ENCODE measurements at regions not wholly inside any gene's neighbourhood (a gene's known extent, or its start where the extent isn't known, plus 50 kb on each side); places are given as distances from the start of the nearest gene placed in this dataset.
A peak's percentile ranks its signal among the peaks of the same experiment; 100 is the strongest.
"Not testable (repeated sequence)": the region's sequence is repeated elsewhere in the genome, so short reads cannot be mapped to it uniquely, and the experiment has no call there.

DNA sequence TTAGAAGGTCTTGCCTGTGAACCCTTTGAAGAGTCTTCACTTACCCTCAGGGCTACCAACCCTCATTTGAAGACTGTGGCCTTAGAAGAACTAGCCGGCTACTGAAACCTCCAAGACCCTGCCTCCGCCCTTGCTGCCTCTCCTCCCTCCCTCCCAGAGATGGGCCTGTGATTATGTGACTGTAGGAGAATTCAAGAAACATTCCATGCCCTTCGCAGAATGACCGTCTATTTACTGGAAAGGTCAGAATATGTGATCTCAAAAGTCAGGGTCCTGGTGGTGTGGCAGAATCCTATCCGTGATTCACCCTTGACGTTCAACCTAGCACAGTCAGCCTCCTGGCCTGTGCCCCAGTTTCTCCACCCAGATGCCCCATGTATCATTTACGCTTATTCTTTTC is 109.6 kb downstream of the CTNND1 start:
- DNase-seq (ENCODE audit: low read depth in 3 of 3) = no peak

GRCh38 chr11:57873196-57873911 is 111.8 kb downstream of the CTNND1 start:
- DNase-seq (ENCODE audit: low read depth in 3 of 3) = no peak

GRCh38 chr11:57874981-57875380 is 113.4 kb downstream of the CTNND1 start:
- DNase-seq (ENCODE audit: low read depth in 3 of 3) = no peak

- DNase-seq (ENCODE audit: low read depth in 3 of 3) = no peak
These were observed 120.0 kb downstream of the CTNND1 start for GRCh38 chr11:57881647-57882046.

- DNase-seq (ENCODE audit: low read depth in 3 of 3) = no peak
These were observed 122.0 kb downstream of the CTNND1 start for GRCh38 chr11:57883630-57884029.

GRCh38 chr11:57885298-57886050 is 123.9 kb downstream of the CTNND1 start:
- no peak for DNase-seq (ENCODE audit: low read depth in 3 of 3)

- DNase-seq (ENCODE audit: low read depth in 3 of 3) = no peak
These were observed 126.8 kb downstream of the CTNND1 start for GRCh38 chr11:57888386-57888785.

DNA sequence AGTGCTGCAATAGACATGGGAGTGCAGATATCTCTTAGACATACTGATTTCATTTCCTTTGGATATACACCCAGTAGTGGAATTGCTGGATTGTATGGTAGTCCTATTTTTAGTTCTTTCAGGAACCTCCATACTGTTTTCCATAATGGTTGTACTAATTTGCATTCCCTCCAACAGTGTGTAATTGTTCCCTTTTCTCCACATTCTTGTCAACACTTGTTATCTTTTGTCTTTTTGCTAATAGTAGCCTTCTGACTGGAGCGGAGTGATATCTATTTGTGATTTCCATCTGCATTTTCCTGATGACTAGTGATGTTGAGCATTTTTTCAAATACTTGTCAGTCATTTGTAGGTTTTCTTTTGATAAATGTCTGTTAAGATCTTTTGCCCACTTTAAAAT is 128.9 kb downstream of the CTNND1 start:
- no peak for DNase-seq (ENCODE audit: low read depth in 3 of 3)

- DNase-seq (ENCODE audit: low read depth in 3 of 3) = not testable (repeated sequence)
These were observed 130.5 kb upstream of the OR9Q1 start for GRCh38 chr11:57893200-57893599.

- no peak for DNase-seq (ENCODE audit: low read depth in 3 of 3)
These were observed 127.1 kb upstream of the OR9Q1 start for GRCh38 chr11:57896361-57897145.

DNA sequence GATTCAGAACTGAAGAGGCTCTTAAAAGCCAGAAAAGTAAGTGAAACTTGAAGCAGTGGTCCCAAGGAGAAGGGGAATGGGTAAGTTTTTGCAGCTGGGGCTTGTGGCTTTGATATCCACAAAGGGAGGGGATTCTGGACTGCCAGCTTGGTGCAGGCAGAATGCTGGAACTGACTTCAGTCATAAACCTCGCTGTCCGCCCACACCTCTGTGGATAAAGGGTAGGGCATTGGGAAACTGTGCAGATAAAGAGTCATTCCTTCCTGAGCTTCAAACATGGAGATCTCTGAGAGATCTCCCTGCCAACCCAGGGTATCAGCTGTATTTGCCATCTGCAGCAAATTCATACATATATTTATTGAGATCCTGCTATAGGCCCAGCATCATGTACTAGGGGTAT is 124.3 kb upstream of the OR9Q1 start:
- no peak for DNase-seq (ENCODE audit: low read depth in 3 of 3)

DNA sequence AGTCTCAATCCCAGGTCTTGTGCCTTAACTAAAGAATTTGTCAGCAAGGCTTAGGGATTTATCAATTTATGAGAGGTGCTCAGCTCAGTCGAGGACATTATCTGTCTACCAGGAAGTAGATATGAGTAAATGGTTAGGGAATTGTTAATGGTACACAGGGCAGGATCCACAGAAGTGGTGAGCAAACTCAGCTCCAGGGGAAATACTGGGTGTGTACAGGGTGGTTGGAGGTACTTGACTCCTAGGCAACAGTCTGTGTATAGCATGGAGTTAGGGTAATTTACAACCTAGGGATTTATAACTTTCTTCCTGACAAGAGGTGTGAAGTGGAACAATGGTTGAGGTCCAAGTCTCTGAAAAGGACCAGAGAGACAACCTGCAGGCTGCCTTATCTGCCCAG is 123.4 kb upstream of the OR9Q1 start:
- DNase-seq (ENCODE audit: low read depth in 3 of 3) = no peak

- no peak for DNase-seq (ENCODE audit: low read depth in 3 of 3)
These were observed 122.4 kb upstream of the OR9Q1 start for GRCh38 chr11:57901278-57901677.

DNA sequence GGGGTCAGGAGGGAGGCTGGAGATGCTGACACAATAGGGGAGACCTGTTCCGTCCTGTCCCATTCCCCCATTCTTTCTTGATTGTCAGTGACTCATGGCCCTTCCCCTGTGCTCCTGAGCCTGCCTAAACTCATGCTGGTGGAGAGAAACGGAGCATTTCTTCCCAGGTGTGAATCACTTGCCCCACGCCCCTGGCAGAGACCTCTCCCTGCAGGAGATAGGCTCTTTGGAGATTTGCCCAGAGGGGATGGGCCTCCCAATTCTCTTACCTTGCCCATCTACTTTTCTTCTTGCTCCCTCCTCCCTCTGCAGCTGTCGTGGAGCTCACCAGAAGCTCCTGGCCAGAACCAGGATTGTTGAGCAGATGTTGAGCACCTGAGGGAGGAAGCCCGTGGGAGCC is 121.9 kb upstream of the OR9Q1 start:
- no peak for DNase-seq (ENCODE audit: low read depth in 3 of 3)

GRCh38 chr11:57903011-57903410 is 120.7 kb upstream of the OR9Q1 start:
- DNase-seq (ENCODE audit: low read depth in 3 of 3) = no peak

DNA sequence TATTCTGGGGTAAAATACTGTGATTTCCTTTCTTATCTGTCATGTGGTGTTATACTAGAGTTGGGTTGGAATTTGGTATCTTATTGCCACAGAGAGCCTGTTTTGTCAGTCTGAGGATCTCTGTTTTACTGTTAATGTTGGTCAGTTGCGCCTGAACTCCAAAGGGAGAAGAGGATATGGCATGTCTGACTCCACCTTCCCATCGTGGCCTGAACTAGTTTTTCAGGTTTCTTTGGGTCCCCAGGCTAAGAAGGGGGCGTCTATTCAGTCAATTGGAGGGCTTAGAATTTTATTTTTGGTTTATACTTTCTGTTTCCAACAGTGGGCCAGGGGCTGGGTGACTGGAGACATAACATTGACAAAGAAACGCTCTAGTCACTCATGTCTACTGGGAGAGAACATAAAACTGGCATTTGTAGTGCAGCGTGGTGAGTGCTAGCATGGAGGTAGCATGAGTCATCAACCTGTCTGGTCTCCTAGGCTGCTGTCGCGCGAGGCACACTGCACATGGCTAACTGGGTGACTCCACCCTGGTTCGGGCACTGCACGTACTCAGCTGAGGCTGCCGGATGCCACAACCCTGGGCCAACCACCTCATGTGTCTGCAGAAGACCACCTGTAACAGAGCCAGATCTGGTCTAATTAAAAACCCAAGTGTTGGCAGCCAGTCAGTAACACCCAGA is 120.1 kb upstream of the OR9Q1 start:
- DNase-seq (ENCODE audit: low read depth in 3 of 3) = peak in 1 of 3 donors; percentile 8

DNA sequence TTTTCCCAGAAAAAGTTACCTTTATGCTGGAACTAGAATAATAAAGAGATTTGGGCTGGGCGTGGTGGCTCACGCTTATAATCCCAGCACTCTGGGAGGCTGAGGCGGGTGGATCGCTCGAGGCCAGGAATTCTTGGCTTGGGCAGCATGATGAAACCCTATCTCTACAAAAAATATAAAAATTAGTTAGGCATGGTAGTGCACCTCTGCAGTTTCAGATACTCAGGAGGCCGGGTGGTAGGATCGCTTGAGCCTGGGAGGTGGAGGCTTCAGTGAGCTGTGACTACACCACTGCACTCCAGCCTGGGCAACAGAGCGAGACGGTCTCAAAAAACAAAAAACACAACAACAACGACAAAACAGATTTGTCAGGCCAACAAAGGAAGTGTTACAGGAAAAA is 119.3 kb upstream of the OR9Q1 start:
- DNase-seq (ENCODE audit: low read depth in 3 of 3) = no peak

DNA sequence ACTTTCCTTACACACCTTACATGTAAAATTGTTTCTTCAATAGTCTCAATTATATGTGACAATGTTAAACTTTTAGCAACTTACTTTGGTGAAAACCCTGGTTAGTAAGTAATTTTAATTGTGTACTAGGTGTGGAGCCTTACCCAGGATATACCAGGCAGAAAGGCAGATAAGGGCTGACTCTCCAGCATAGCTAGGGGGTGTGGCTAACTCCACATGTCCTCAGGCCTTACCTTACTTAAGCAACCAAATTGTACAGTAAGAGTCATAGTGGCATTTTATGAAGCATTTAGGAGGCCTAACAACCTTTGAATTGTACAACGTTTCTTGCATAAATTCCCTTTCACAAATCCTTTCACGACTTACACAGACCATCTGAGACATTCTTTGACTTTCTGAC is 118.2 kb upstream of the OR9Q1 start:
- DNase-seq (ENCODE audit: low read depth in 3 of 3) = no peak

DNA sequence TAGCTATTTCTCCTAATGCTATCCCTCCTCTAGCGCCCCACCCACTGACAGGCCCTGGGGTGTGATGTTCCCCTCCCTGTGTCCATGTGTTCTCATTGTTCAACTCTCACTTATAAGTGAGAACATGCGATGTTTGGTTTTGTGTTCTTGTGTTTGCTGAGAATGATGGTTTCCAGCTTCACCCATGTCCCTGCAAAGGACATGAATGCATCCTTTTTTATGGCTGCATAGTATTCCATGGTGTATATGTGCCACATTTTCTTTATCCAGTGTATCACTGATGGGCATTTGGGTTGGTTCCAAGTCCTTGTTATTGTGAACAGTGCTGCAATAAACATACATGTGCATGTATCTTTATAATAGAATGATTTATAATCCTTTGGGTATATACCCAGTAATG is 115.3 kb upstream of the OR9Q1 start:
- DNase-seq (ENCODE audit: low read depth in 3 of 3) = not testable (repeated sequence)

- not testable (repeated sequence) for DNase-seq (ENCODE audit: low read depth in 3 of 3)
These were observed 112.2 kb upstream of the OR9Q1 start for GRCh38 chr11:57911522-57911921.

DNA sequence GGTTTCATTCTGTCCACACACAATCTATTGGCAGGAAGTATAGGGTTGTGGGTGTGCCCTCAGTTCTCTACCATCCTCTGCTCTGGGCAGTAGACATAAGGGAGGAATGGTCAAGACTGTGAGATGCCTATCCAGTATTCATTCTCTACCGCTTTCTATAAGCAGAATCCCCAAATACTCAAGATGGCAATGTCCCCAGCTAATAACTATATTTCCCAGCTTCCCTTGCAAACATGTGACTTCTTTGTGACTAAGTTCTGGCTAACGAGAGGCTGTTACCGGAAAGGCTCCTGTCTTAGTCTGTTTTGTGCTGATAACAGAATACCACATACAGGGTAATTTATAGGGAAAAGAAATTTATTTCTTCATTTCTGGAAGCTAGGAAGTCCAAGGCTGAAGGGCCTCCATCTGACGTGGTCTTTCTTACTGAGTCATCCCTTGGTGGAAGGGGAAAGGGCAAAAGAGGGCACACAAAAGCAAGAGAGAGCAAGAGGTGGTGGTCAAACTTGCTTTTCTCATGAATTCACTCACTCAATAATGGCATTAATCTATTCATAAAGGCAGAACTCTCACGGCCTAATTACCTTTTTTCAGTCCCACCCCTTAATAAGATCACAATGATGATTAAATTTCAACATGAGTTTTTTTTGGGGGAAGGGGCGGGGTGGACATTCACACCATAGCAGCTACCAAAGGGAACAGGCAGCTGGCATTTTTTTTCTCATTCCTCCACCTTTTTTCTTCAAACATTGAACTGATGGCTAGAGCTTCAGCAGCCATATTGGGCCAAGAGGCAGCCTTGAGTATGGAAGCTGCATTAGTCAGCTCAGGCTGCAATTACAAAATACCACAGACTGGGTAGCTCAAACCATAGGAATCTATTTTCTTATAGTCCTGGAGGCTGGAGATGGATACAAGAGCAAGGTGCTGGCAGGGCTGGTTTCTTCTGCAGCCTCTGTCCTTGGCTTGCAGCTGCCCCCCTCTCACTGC is 109.7 kb upstream of the OR9Q1 start:
- no peak for DNase-seq (ENCODE audit: low read depth in 3 of 3)
